GM23338 (cell line): ENCODE measurements at regions not wholly inside any gene's neighbourhood (a gene's known extent, or its start where the extent isn't known, plus 50 kb on each side); places are given as distances from the start of the nearest gene placed in this dataset.

Experiments
- ATAC-seq: fragments of 200-7000 bp; cut with Tn5 transposase; 3 replicates; pipeline ENCODE4 v1.9.1; 2020
- DNase-seq: peaks from one replicate; pipeline ENCODE4 v3.0.0-alpha.2; 2015; ENCODE audit warnings: low spot score
- H2AFZ ChIP-seq: fragments of 200-600 bp; sonication (generic); 2 replicates; pipeline ENCODE4 v1.8.0; 2016; ENCODE audit warnings: antibody characterized with exemption, mild to moderate bottlenecking, moderate library complexity
- H3F3A ChIP-seq: fragments of 200-600 bp; sonication (generic); replicated peaks from 2 replicates; pipeline ENCODE4 v1.8.0; 2017; ENCODE audit warnings: antibody characterized with exemption, mixed run types, low read depth
- H3K27ac ChIP-seq: fragments of 200-600 bp; sonication (generic); 2 replicates; pipeline ENCODE4 v1.6.1; 2016; ENCODE audit warnings: low read depth
- H3K27me3 ChIP-seq: fragments of 200-600 bp; sonication (generic); 2 replicates; pipeline ENCODE4 v1.8.0; 2016; ENCODE audit warnings: mild to moderate bottlenecking, mixed run types, moderate library complexity; ENCODE audit not compliant: insufficient read depth
- H3K36me3 ChIP-seq: fragments of 200-600 bp; sonication (generic); 2 replicates; pipeline ENCODE4 v1.8.0; 2016; ENCODE audit warnings: mild to moderate bottlenecking; ENCODE audit not compliant: insufficient read depth
- H3K4me1 ChIP-seq: fragments of 200-600 bp; sonication (generic); 2 replicates; pipeline ENCODE4 v1.8.0; 2016; ENCODE audit warnings: mild to moderate bottlenecking, moderate library complexity; ENCODE audit not compliant: insufficient read depth
- H3K4me2 ChIP-seq: fragments of 200-600 bp; sonication (generic); 2 replicates; pipeline ENCODE4 v1.7.1; 2017; ENCODE audit warnings: mixed run types
- H3K4me3 ChIP-seq: fragments of 200-600 bp; sonication (generic); 2 replicates; pipeline ENCODE4 v1.6.1; 2016; ENCODE audit warnings: mixed run types
- H3K79me2 ChIP-seq: fragments of 200-600 bp; sonication (generic); replicated peaks from 2 replicates; pipeline ENCODE4 v1.8.0; 2017; ENCODE audit warnings: mild to moderate bottlenecking; ENCODE audit not compliant: insufficient read depth
- H3K9me2 ChIP-seq: fragments of 200-600 bp; sonication (generic); 2 replicates; pipeline ENCODE4 v1.8.0; 2017; ENCODE audit not compliant: insufficient read depth
- H4K20me1 ChIP-seq: fragments of 200-600 bp; sonication (generic); replicated peaks from 2 replicates; pipeline ENCODE4 v1.8.0; 2017; ENCODE audit warnings: mild to moderate bottlenecking; ENCODE audit not compliant: insufficient read depth
- H3K27ac Mint-ChIP-seq: 2 replicates; pipeline ENCODE4 v1.8.0; 2020; ENCODE audit warnings: inconsistent platforms, mild to moderate bottlenecking, moderate library complexity, mixed read lengths
- H3K27me3 Mint-ChIP-seq: 3 replicates; pipeline ENCODE4 v1.8.0; 2022; ENCODE audit warnings: low read depth, mild to moderate bottlenecking, moderate library complexity, mixed read lengths, inconsistent platforms; ENCODE audit not compliant: insufficient read depth, poor library complexity
- H3K36me3 Mint-ChIP-seq: 3 replicates; pipeline ENCODE4 v1.8.0; 2021; ENCODE audit warnings: low read depth, mild to moderate bottlenecking, inconsistent platforms, moderate library complexity, mixed read lengths
- H3K4me1 Mint-ChIP-seq: 3 replicates; pipeline ENCODE4 v1.8.0; 2020; ENCODE audit warnings: mild to moderate bottlenecking, inconsistent platforms, mixed read lengths
- H3K4me3 Mint-ChIP-seq: 3 replicates; pipeline ENCODE4 v1.8.0; 2021; ENCODE audit warnings: moderate library complexity, mild to moderate bottlenecking, inconsistent platforms, mixed read lengths
- H3K9me3 Mint-ChIP-seq: 3 replicates; pipeline ENCODE4 v1.8.0; 2020; ENCODE audit warnings: moderate library complexity, mild to moderate bottlenecking, inconsistent platforms, mixed read lengths
- EZH2phosphoT487 ChIP-seq: fragments of 200-600 bp; sonication (generic); IDR thresholded peaks from one replicate; pipeline ENCODE4 v1.8.1; 2018; ENCODE audit warnings: antibody characterized with exemption; ENCODE audit not compliant: unreplicated experiment
- JUNB ChIP-seq: IDR thresholded peaks from one replicate; pipeline ENCODE4 v1.6.1; 2016; ENCODE audit warnings: antibody characterized with exemption; ENCODE audit not compliant: unreplicated experiment
- POLR2AphosphoS5 ChIP-seq: IDR thresholded peaks from 2 replicates; pipeline ENCODE4 v1.6.1; 2016; ENCODE audit warnings: antibody characterized with exemption, low read depth
- ZNF114 ChIP-seq: fragments of 250-450 bp; sonication (Bioruptor Pico); IDR thresholded peaks from 2 replicates; pipeline ENCODE4 v1.5.0; 2020; ENCODE audit warnings: mild to moderate bottlenecking, moderate library complexity
- ZNF331 ChIP-seq: fragments of 250-450 bp; sonication (Bioruptor Pico); IDR thresholded peaks from 2 replicates; pipeline ENCODE4 v1.5.0; 2020; ENCODE audit warnings: low read depth, mild to moderate bottlenecking, moderate library complexity
- TF ChIP-seq, protein P1 (sequence below): IDR thresholded peaks from one replicate; pipeline ENCODE4 v1.6.1; 2018; ENCODE audit warnings: antibody characterized with exemption; ENCODE audit not compliant: unreplicated experiment
- TF ChIP-seq, protein P2 (sequence below), 2 experiments: fragments of 200-600 bp in 1 of 2; sonication (generic) in 1 of 2; conservative IDR thresholded peaks; 2 replicates each; pipeline versions ENCODE4 v1.5.1 to v1.6.1; 2016 to 2017; ENCODE audit warnings: antibody characterized with exemption in 2 of 2, low read depth in 2 of 2, mild to moderate bottlenecking in 2 of 2, moderate library complexity in 1 of 2
- TF ChIP-seq, protein P3 (sequence below): fragments of 250-450 bp; sonication (Bioruptor Pico); IDR thresholded peaks from 2 replicates; pipeline ENCODE4 v1.5.0; 2020; ENCODE audit warnings: mild to moderate bottlenecking, moderate library complexity

DNA sequence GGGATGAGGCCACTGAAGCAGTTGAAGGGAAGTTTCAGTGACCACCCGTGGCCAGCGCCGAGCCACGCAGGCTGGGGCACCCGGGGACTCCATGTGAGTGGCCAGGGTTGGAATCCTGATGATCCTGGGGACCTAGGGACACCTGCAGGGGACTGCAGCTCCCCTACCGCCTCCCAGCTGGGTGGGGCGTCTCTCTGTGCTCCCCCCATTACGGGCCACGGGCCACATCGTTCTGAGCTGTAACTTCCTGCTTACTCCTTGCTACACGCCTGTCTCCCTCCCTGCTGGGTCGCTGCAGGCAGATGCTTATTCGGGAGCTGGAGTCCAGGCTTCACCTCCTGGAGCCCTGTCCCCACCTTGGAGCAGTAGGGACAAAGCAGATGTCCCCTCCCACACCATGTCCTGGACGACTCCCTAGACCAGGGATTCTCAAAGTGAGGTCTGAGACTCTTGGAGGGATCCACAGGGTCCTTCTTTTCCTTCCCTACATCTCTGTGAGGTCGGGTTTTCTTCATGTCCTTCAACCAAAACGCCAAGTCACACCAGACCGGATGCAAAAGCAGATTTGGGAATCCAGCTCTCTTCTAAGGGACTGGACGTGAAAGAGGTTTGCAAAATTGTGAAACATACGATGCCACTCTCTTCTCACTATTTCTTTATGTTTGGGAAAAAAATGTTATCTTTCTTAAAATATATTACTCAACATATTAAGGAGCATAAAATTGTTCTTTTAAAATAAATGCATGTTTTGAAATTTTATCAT lies 85.9 kb upstream of the NCOR2 start:
- ATAC-seq: no peak

More for the DNA sequence above, 85.9 kb upstream of the NCOR2 start:
- Histone ChIP-seq H3K4me2 (no peak overlapping the region), H3K9me2 (no peaks in the 10 kb centered on the region), H4K20me1 (no peaks in the 10 kb centered on the region), H3K27ac (no peak overlapping the region), H3K27me3 (no peaks in the 10 kb centered on the region), H2AFZ (no peak overlapping the region), H3K4me3 (no peak overlapping the region), H3F3A (peaks cover 5% of the 10 kb centered on the region; the same call in 1 of the 2 replicates), H3K36me3 (no peaks in the 10 kb centered on the region), H3K79me2 (no peaks in the 10 kb centered on the region), H3K4me1 (peaks cover 13% of the 10 kb centered on the region)
- Mint-ChIP-seq H3K27ac (peak overlapping the region; percentile 84; the same call in 1 of the 2 replicates), H3K9me3 (peaks cover 23% of the 10 kb centered on the region), H3K4me3 (no peak overlapping the region), H3K27me3 (peaks cover 9% of the 10 kb centered on the region), H3K36me3 (peaks cover 12% of the 10 kb centered on the region; the same call in 2 of the 3 replicates), H3K4me1 (peaks cover 24% of the 10 kb centered on the region)
- no peak for DNase-seq
- no peak for TF ChIP-seq ZNF114 (CRISPR knock-in tag)
- TF ChIP-seq ZNF331 (CRISPR knock-in tag): no peak
- no peak for TF ChIP-seq POLR2AphosphoS5
- no peak for TF ChIP-seq JUNB
- TF ChIP-seq, protein P1, sequence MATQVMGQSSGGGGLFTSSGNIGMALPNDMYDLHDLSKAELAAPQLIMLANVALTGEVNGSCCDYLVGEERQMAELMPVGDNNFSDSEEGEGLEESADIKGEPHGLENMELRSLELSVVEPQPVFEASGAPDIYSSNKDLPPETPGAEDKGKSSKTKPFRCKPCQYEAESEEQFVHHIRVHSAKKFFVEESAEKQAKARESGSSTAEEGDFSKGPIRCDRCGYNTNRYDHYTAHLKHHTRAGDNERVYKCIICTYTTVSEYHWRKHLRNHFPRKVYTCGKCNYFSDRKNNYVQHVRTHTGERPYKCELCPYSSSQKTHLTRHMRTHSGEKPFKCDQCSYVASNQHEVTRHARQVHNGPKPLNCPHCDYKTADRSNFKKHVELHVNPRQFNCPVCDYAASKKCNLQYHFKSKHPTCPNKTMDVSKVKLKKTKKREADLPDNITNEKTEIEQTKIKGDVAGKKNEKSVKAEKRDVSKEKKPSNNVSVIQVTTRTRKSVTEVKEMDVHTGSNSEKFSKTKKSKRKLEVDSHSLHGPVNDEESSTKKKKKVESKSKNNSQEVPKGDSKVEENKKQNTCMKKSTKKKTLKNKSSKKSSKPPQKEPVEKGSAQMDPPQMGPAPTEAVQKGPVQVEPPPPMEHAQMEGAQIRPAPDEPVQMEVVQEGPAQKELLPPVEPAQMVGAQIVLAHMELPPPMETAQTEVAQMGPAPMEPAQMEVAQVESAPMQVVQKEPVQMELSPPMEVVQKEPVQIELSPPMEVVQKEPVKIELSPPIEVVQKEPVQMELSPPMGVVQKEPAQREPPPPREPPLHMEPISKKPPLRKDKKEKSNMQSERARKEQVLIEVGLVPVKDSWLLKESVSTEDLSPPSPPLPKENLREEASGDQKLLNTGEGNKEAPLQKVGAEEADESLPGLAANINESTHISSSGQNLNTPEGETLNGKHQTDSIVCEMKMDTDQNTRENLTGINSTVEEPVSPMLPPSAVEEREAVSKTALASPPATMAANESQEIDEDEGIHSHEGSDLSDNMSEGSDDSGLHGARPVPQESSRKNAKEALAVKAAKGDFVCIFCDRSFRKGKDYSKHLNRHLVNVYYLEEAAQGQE: no peak
- TF ChIP-seq, protein P2, sequence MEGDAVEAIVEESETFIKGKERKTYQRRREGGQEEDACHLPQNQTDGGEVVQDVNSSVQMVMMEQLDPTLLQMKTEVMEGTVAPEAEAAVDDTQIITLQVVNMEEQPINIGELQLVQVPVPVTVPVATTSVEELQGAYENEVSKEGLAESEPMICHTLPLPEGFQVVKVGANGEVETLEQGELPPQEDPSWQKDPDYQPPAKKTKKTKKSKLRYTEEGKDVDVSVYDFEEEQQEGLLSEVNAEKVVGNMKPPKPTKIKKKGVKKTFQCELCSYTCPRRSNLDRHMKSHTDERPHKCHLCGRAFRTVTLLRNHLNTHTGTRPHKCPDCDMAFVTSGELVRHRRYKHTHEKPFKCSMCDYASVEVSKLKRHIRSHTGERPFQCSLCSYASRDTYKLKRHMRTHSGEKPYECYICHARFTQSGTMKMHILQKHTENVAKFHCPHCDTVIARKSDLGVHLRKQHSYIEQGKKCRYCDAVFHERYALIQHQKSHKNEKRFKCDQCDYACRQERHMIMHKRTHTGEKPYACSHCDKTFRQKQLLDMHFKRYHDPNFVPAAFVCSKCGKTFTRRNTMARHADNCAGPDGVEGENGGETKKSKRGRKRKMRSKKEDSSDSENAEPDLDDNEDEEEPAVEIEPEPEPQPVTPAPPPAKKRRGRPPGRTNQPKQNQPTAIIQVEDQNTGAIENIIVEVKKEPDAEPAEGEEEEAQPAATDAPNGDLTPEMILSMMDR (conservative IDR thresholded peaks at IDR 0.05; ENCODE audit: low read depth in 2 of 2): no peak
- TF ChIP-seq EZH2phosphoT487: no peak
- TF ChIP-seq, protein P3, sequence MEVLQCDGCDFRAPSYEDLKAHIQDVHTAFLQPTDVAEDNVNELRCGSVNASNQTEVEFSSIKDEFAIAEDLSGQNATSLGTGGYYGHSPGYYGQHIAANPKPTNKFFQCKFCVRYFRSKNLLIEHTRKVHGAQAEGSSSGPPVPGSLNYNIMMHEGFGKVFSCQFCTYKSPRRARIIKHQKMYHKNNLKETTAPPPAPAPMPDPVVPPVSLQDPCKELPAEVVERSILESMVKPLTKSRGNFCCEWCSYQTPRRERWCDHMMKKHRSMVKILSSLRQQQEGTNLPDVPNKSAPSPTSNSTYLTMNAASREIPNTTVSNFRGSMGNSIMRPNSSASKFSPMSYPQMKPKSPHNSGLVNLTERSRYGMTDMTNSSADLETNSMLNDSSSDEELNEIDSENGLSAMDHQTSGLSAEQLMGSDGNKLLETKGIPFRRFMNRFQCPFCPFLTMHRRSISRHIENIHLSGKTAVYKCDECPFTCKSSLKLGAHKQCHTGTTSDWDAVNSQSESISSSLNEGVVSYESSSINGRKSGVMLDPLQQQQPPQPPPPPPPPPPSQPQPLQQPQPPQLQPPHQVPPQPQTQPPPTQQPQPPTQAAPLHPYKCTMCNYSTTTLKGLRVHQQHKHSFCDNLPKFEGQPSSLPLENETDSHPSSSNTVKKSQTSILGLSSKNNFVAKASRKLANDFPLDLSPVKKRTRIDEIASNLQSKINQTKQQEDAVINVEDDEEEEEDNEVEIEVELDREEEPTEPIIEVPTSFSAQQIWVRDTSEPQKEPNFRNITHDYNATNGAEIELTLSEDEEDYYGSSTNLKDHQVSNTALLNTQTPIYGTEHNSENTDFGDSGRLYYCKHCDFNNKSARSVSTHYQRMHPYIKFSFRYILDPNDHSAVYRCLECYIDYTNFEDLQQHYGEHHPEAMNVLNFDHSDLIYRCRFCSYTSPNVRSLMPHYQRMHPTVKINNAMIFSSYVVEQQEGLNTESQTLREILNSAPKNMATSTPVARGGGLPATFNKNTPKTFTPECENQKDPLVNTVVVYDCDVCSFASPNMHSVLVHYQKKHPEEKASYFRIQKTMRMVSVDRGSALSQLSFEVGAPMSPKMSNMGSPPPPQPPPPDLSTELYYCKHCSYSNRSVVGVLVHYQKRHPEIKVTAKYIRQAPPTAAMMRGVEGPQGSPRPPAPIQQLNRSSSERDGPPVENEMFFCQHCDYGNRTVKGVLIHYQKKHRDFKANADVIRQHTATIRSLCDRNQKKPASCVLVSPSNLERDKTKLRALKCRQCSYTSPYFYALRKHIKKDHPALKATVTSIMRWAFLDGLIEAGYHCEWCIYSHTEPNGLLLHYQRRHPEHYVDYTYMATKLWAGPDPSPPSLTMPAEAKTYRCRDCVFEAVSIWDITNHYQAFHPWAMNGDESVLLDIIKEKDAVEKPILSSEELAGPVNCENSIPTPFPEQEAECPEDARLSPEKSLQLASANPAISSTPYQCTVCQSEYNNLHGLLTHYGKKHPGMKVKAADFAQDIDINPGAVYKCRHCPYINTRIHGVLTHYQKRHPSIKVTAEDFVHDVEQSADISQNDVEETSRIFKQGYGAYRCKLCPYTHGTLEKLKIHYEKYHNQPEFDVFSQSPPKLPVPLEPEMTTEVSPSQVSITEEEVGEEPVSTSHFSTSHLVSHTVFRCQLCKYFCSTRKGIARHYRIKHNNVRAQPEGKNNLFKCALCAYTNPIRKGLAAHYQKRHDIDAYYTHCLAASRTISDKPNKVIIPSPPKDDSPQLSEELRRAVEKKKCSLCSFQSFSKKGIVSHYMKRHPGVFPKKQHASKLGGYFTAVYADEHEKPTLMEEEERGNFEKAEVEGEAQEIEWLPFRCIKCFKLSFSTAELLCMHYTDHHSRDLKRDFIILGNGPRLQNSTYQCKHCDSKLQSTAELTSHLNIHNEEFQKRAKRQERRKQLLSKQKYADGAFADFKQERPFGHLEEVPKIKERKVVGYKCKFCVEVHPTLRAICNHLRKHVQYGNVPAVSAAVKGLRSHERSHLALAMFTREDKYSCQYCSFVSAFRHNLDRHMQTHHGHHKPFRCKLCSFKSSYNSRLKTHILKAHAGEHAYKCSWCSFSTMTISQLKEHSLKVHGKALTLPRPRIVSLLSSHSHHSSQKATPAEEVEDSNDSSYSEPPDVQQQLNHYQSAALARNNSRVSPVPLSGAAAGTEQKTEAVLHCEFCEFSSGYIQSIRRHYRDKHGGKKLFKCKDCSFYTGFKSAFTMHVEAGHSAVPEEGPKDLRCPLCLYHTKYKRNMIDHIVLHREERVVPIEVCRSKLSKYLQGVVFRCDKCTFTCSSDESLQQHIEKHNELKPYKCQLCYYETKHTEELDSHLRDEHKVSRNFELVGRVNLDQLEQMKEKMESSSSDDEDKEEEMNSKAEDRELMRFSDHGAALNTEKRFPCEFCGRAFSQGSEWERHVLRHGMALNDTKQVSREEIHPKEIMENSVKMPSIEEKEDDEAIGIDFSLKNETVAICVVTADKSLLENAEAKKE: no peak
